Ovary (tissue), 7 donors: ENCODE measurements at regions not wholly inside any gene's neighbourhood (a gene's known extent, or its start where the extent isn't known, plus 50 kb on each side); places are given as distances from the start of the nearest gene placed in this dataset.

Source experiments
- DNase-seq, 5 donors: peaks; one replicate each; pipeline ENCODE4 v3.0.0-alpha.2; 2019 to 2020
- H3K27ac ChIP-seq, 2 donors: fragments of 200-600 bp; one replicate each; pipeline versions ENCODE4 v1.5.1 to v1.8.0; 2019 to 2022
- H3K27me3 ChIP-seq: fragments of 200-600 bp; one replicate; pipeline ENCODE4 v1.8.0; 2022
- H3K36me3 ChIP-seq: fragments of 200-600 bp; sonication (generic); one replicate; pipeline ENCODE4 v1.5.1; 2019
- H3K4me1 ChIP-seq: one replicate; pipeline ENCODE4 v1.8.1; 2013; ENCODE audit warnings: mild to moderate bottlenecking, moderate library complexity; ENCODE audit not compliant: insufficient read depth
- H3K4me3 ChIP-seq: fragments of 200-600 bp; sonication (generic); one replicate; pipeline ENCODE4 v1.5.1; 2017
- H3K9me3 ChIP-seq, 2 donors: fragments of 200-600 bp in 1 of 2; sonication (generic) in 1 of 2; one replicate each; pipeline versions ENCODE4 v1.5.1 to v1.8.1; 2013 to 2019; ENCODE audit warnings: mild to moderate bottlenecking in 1 of 2, moderate library complexity in 1 of 2
- EP300 ChIP-seq: sonication (generic); formaldehyde crosslinking; IDR thresholded peaks from one replicate; pipeline ENCODE4 v1.6.1; 2017; ENCODE audit warnings: antibody characterized with exemption
- POLR2A ChIP-seq: fragments of 450-650 bp; IDR thresholded peaks from one replicate; pipeline ENCODE4 v1.6.1; 2017; ENCODE audit warnings: antibody characterized with exemption, mild to moderate bottlenecking, moderate library complexity
- WGBS, 3 donors: extraction: QIAGEN DNeasy Blood & Tissue Kit in 1 of 3; methylation state at CpG; one replicate each; pipeline versions ENCODE4 v1.1.5 to v1.1.7; 2013 to 2017; 5-methylcytosine and 5-hydroxymethylcytosine counted together
- intact Hi-C, 4 donors: fragments of 100-400 bp; cut with DNase I; formaldehyde crosslinking; loops; one replicate each; pipeline versions ENCODE4 v1.11.0 to v1.15.1; 2022 to 2023
- TF ChIP-seq, protein P1 (sequence below), 3 donors: fragments of 450-650 bp in 2 of 3; fragments of 200-600 bp in 1 of 3; IDR thresholded peaks; one replicate each; pipeline versions ENCODE4 v1.5.1 to v1.8.0; 2016 to 2022; ENCODE audit warnings: antibody characterized with exemption in 3 of 3, mild to moderate bottlenecking in 1 of 3
- donor health status: DM: no; HTN: no; CAD: no; lungs with moderate emphysema.
- donor health status: DM: no; HTN: no; CAD: no.
- donor health status: Bipolar disorder and iron deficiency.
- donor health status: DM: no; HTN: no; CAD: no.
- donor health status: DM: yes; HTN: yes; CAD: no.

- Histone ChIP-seq H3K4me3 (no peak overlapping the region), H3K27me3 (no peaks in the 10 kb centered on the region), H3K4me1 (no peaks in the 10 kb centered on the region), H3K27ac (no peak overlapping the region), H3K9me3 (no peaks in the 10 kb centered on the region), H3K36me3 (no peaks in the 10 kb centered on the region)
- DNase-seq = no peak
- TF ChIP-seq POLR2A (no peak), EP300 (no peak)
- TF ChIP-seq, protein P1, sequence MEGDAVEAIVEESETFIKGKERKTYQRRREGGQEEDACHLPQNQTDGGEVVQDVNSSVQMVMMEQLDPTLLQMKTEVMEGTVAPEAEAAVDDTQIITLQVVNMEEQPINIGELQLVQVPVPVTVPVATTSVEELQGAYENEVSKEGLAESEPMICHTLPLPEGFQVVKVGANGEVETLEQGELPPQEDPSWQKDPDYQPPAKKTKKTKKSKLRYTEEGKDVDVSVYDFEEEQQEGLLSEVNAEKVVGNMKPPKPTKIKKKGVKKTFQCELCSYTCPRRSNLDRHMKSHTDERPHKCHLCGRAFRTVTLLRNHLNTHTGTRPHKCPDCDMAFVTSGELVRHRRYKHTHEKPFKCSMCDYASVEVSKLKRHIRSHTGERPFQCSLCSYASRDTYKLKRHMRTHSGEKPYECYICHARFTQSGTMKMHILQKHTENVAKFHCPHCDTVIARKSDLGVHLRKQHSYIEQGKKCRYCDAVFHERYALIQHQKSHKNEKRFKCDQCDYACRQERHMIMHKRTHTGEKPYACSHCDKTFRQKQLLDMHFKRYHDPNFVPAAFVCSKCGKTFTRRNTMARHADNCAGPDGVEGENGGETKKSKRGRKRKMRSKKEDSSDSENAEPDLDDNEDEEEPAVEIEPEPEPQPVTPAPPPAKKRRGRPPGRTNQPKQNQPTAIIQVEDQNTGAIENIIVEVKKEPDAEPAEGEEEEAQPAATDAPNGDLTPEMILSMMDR (IDR thresholded peaks at IDR 0.05) = no peak
- intact Hi-C loops = no loop called here
- 82 to 89% (median 87%) methylated on average over 5 of the region's 5 CpGs for WGBS, 3 donors
Measured at GRCh38 chr13:51019026-51019425, 92.0 kb downstream of the C13orf42 start.

- TF ChIP-seq POLR2A = no peak
- TF ChIP-seq EP300 = no peak
- TF ChIP-seq, protein P1 (IDR thresholded peaks at IDR 0.05) = no peak
- Histone ChIP-seq H3K4me3 (no peak overlapping the region), H3K4me1 (no peaks in the 10 kb centered on the region), H3K27ac (no peak overlapping the region), H3K27me3 (no peaks in the 10 kb centered on the region), H3K9me3 (no peaks in the 10 kb centered on the region), H3K36me3 (no peaks in the 10 kb centered on the region)
- WGBS, 3 donors = 85 to 100% (median 95%) methylated on average over 1 of the region's 1 CpG
- DNase-seq = no peak
- intact Hi-C loops = no loop called here
Measured at GRCh38 chr13:51017516-51017915, 93.6 kb downstream of the C13orf42 start.

DNA sequence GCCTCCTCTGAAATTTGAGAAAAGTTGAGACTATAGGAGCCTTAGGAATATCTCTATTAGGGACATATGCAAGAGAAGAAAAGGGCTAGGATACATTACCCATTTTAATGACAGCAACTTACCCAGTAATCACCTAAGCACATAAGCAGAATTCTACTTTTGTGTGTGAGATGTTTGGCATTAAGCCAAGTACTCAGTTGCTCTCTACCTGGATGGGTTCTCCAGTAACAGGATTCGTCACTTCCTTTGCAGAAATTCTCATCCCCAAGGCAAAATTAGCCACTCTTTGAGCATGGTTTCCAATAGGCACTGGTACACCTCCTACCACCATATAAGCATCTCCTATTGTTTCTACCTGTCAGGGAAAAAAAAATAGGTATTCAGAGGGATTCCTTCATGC is 95.1 kb downstream of the C13orf42 start:
- DNase-seq = no peak
- H3K4me1 ChIP-seq = no peaks in the 10 kb centered on the region

GRCh38 chr13:51009597-51009996 is 100.0 kb downstream of the RNASEH2B start:
- TF ChIP-seq EP300 (no peak), POLR2A (no peak)
- TF ChIP-seq, protein P1 (IDR thresholded peaks at IDR 0.05) = no peak

More for the DNA sequence above, 95.1 kb downstream of the C13orf42 start:
- Histone ChIP-seq H3K4me3 (no peak overlapping the region), H3K27ac (no peak overlapping the region), H3K27me3 (no peaks in the 10 kb centered on the region), H3K36me3 (no peaks in the 10 kb centered on the region), H3K9me3 (no peaks in the 10 kb centered on the region)
- WGBS, 3 donors = 66 to 83% (median 69%) methylated on average over 1 of the region's 1 CpG
- intact Hi-C loops = no loop called here
- no peak for TF ChIP-seq POLR2A
- no peak for TF ChIP-seq EP300
- TF ChIP-seq, protein P1 (IDR thresholded peaks at IDR 0.05) = no peak

More at GRCh38 chr13:51009597-51009996, 100.0 kb downstream of the RNASEH2B start:
- no peaks in the 10 kb centered on the region for H3K9me3 ChIP-seq
- no peaks in the 10 kb centered on the region for H3K36me3 ChIP-seq
- WGBS, 3 donors = 74 to 79% (median 78%) methylated on average over 1 of the region's 1 CpG
- no peak overlapping the region for H3K4me3 ChIP-seq
- no peak for DNase-seq
- H3K4me1 ChIP-seq = no peaks in the 10 kb centered on the region
- intact Hi-C loops = no loop called here
- H3K27me3 ChIP-seq = no peaks in the 10 kb centered on the region
- no peak overlapping the region for H3K27ac ChIP-seq
